Gastroesophageal sphincter (tissue), 3 donors: ENCODE measurements at regions not wholly inside any gene's neighbourhood (a gene's known extent, or its start where the extent isn't known, plus 50 kb on each side); places are given as distances from the start of the nearest gene placed in this dataset.

ENCODE experiments used
- CTCF ChIP-seq, 4 experiments: fragments of 200-600 bp in 2 of 4; fragments of 450-650 bp in 2 of 4; sonication (generic) in 1 of 4; IDR thresholded peaks; one replicate each; pipeline ENCODE4 v1.5.1; 2017 to 2019; ENCODE audit warnings: antibody characterized with exemption in 4 of 4, mild to moderate bottlenecking in 2 of 4, moderate library complexity in 2 of 4
- EP300 ChIP-seq: sonication (generic); formaldehyde crosslinking; IDR thresholded peaks from one replicate; pipeline ENCODE4 v1.6.1; 2017; ENCODE audit warnings: antibody characterized with exemption, mild to moderate bottlenecking
- POLR2A ChIP-seq, 2 donors: fragments of 450-650 bp; IDR thresholded peaks; one replicate each; pipeline ENCODE4 v1.6.1; 2017; ENCODE audit warnings: antibody characterized with exemption in 2 of 2, mild to moderate bottlenecking in 2 of 2, moderate library complexity in 1 of 2
- POLR2AphosphoS5 ChIP-seq: sonication (generic); formaldehyde crosslinking; IDR thresholded peaks from one replicate; pipeline ENCODE4 v1.6.1; 2017; ENCODE audit warnings: antibody characterized with exemption

- TF ChIP-seq POLR2A (IDR thresholded peaks at IDR 0.05) = no peak
- TF ChIP-seq CTCF (IDR thresholded peaks at IDR 0.05) = no peak
- TF ChIP-seq POLR2AphosphoS5 = no peak
- TF ChIP-seq EP300 = no peak
These were observed 54.7 kb upstream of the PRDM11 start for GRCh38 chr11:45091563-45092403.
